OCI-LY1 (cell line): ENCODE measurements at regions not wholly inside any gene's neighbourhood (a gene's known extent, or its start where the extent isn't known, plus 50 kb on each side); places are given as distances from the start of the nearest gene placed in this dataset.

Experiments
- H2AFZ ChIP-seq: fragments of 200-600 bp; sonication (generic), shearing (Covaris generic); 2 replicates; pipeline ENCODE4 v1.6.0; 2014; ENCODE audit warnings: antibody characterized with exemption, mild to moderate bottlenecking, low read length
- H3F3A ChIP-seq: fragments of 200-600 bp; sonication (generic), shearing (Covaris generic); 2 replicates; pipeline ENCODE4 v1.6.0; 2014; ENCODE audit warnings: mild to moderate bottlenecking, antibody characterized with exemption, low read length, moderate library complexity; ENCODE audit not compliant: insufficient read depth
- H3K27ac ChIP-seq: fragments of 200-600 bp; sonication (generic); 2 replicates; pipeline ENCODE4 v1.5.1; 2014; ENCODE audit warnings: low read length, mixed run types, mild to moderate bottlenecking, low read depth; ENCODE audit not compliant: poor library complexity, severe bottlenecking
- H3K27me3 ChIP-seq: fragments of 200-600 bp; sonication (generic); 2 replicates; pipeline ENCODE4 v1.6.0; 2014; ENCODE audit warnings: antibody characterized with exemption, mild to moderate bottlenecking, low read length, moderate library complexity; ENCODE audit not compliant: insufficient read depth
- H3K36me3 ChIP-seq: fragments of 200-600 bp; sonication (generic); 2 replicates; pipeline ENCODE4 v1.6.1; 2014; ENCODE audit warnings: mild to moderate bottlenecking, antibody characterized with exemption, low read length, moderate library complexity, mixed read lengths; ENCODE audit not compliant: insufficient read depth
- H3K4me1 ChIP-seq: fragments of 200-600 bp; sonication (generic); 2 replicates; pipeline ENCODE4 v1.5.1; 2014; ENCODE audit warnings: mild to moderate bottlenecking, low read length, moderate library complexity; ENCODE audit not compliant: insufficient read depth, severe bottlenecking
- H3K4me2 ChIP-seq: fragments of 200-600 bp; sonication (generic), shearing (Covaris generic); 2 replicates; pipeline ENCODE4 v1.6.1; 2014; ENCODE audit warnings: low read length
- H3K4me3 ChIP-seq: fragments of 200-600 bp; sonication (generic); 2 replicates; pipeline ENCODE4 v1.5.1; 2014; ENCODE audit warnings: low read length, low read depth, mild to moderate bottlenecking, mixed read lengths; ENCODE audit not compliant: poor library complexity, severe bottlenecking
- H3K79me2 ChIP-seq: fragments of 200-600 bp; shearing (Covaris generic); 2 replicates; pipeline ENCODE4 v1.6.1; 2016; ENCODE audit warnings: mixed run types, low read length, mixed read lengths; ENCODE audit not compliant: insufficient read depth
- H3K9ac ChIP-seq: fragments of 200-600 bp; sonication (generic), shearing (Covaris generic); 2 replicates; pipeline ENCODE4 v1.6.1; 2014; ENCODE audit warnings: mild to moderate bottlenecking, low read length, mixed read lengths
- H3K9me2 ChIP-seq: fragments of 200-600 bp; sonication (generic), shearing (Covaris generic); 2 replicates; pipeline ENCODE4 v1.6.1; 2014; ENCODE audit warnings: low read depth, mild to moderate bottlenecking, low read length, mixed read lengths
- H3K9me3 ChIP-seq: fragments of 200-600 bp; shearing (Covaris generic); 2 replicates; pipeline ENCODE4 v1.6.1; 2014; ENCODE audit warnings: low read length, mixed read lengths
- H4K20me1 ChIP-seq: fragments of 200-600 bp; sonication (generic), shearing (Covaris generic); 2 replicates; pipeline ENCODE4 v1.6.0; 2016; ENCODE audit warnings: mild to moderate bottlenecking, low read length; ENCODE audit not compliant: insufficient read depth
- EZH2 ChIP-seq: fragments of 200-600 bp; sonication (generic), shearing (Covaris generic); IDR thresholded peaks from 2 replicates; pipeline ENCODE4 v1.8.0; 2017; ENCODE audit warnings: borderline replicate concordance, mixed run types, mild to moderate bottlenecking, antibody characterized with exemption, low read length, moderate library complexity, mixed read lengths
- TF ChIP-seq, protein P1 (sequence below): fragments of 200-600 bp; sonication (generic), shearing (Covaris generic); IDR thresholded peaks from 2 replicates; pipeline ENCODE4 v1.5.1; 2017; ENCODE audit warnings: mild to moderate bottlenecking, antibody characterized with exemption, low read length, moderate library complexity, mixed read lengths

DNA sequence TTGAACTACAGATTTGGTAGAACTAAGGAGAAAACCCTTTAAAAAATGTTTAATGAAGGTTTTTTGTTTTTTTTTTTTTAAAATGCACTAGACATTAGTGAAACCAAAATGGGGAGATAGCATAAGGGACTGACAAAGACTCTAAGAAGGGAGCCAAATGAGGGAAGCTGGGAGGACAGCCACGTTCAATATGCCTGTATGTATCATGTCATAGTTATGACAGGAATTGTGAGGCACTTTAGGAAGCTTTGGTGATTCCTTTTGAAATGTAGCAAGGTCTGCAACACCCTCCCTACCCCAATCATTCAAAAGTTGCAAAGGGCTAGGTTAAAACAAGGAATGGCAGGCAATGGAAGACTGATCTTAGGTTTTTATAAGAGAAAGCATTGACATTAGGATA is 526.0 kb downstream of the TLL1 start:
- H4K20me1 ChIP-seq: no peaks in the 10 kb centered on the region
- no peaks in the 10 kb centered on the region for H3K79me2 ChIP-seq
- no peak for TF ChIP-seq EZH2
- no peak overlapping the region for H2AFZ ChIP-seq
- no peaks in the 10 kb centered on the region for H3F3A ChIP-seq
- no peak overlapping the region for H3K9ac ChIP-seq
- no peaks in the 10 kb centered on the region for H3K9me2 ChIP-seq
- no peaks in the 10 kb centered on the region for H3K27me3 ChIP-seq
- no peak overlapping the region for H3K4me2 ChIP-seq
- no peak overlapping the region for H3K4me3 ChIP-seq
- H3K4me1 ChIP-seq: no peaks in the 10 kb centered on the region
- no peaks in the 10 kb centered on the region for H3K36me3 ChIP-seq
- H3K27ac ChIP-seq: no peak overlapping the region
- no peaks in the 10 kb centered on the region for H3K9me3 ChIP-seq

DNA sequence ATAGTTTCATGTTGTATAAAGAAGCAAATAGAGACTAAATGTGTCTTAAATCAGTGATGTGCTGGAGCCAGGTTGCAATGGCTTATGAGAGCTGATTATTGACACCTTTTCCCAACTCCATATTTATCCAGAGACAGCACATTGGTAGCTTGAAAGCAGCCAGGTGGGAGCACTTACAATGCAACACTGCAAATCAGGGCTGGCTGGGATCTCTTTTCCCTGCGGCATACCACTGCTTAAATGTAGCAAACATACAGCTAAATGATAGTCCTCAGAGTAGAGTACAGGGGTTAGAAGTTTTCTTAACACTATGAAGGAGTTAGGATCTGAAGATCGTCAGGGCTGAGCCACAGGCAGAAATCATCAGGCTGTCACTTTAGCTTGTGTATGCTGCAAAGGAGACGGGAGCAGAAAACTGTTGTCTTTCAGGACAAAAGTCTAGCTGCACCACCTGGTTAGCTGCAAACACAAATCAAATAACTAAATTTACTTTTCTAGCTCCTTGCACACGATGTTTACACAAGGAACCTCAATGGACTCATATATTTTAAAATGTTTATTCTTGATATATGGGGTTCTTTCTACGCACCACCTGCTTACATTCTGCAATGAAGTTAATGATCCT is 527.3 kb downstream of the TLL1 start:
- Histone ChIP-seq H3K27me3 (no peaks in the 10 kb centered on the region), H3K4me1 (no peaks in the 10 kb centered on the region), H4K20me1 (no peaks in the 10 kb centered on the region), H3K79me2 (no peaks in the 10 kb centered on the region), H2AFZ (no peak overlapping the region), H3K9me2 (no peaks in the 10 kb centered on the region), H3K27ac (no peak overlapping the region), H3K9me3 (no peaks in the 10 kb centered on the region), H3K36me3 (no peaks in the 10 kb centered on the region), H3F3A (no peaks in the 10 kb centered on the region), H3K4me3 (no peak overlapping the region), H3K4me2 (peak overlapping the region; percentile 33; the same call in 1 of the 2 replicates), H3K9ac (no peak overlapping the region)
- TF ChIP-seq, protein P1, sequence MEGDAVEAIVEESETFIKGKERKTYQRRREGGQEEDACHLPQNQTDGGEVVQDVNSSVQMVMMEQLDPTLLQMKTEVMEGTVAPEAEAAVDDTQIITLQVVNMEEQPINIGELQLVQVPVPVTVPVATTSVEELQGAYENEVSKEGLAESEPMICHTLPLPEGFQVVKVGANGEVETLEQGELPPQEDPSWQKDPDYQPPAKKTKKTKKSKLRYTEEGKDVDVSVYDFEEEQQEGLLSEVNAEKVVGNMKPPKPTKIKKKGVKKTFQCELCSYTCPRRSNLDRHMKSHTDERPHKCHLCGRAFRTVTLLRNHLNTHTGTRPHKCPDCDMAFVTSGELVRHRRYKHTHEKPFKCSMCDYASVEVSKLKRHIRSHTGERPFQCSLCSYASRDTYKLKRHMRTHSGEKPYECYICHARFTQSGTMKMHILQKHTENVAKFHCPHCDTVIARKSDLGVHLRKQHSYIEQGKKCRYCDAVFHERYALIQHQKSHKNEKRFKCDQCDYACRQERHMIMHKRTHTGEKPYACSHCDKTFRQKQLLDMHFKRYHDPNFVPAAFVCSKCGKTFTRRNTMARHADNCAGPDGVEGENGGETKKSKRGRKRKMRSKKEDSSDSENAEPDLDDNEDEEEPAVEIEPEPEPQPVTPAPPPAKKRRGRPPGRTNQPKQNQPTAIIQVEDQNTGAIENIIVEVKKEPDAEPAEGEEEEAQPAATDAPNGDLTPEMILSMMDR: no peak
- TF ChIP-seq EZH2: no peak

DNA sequence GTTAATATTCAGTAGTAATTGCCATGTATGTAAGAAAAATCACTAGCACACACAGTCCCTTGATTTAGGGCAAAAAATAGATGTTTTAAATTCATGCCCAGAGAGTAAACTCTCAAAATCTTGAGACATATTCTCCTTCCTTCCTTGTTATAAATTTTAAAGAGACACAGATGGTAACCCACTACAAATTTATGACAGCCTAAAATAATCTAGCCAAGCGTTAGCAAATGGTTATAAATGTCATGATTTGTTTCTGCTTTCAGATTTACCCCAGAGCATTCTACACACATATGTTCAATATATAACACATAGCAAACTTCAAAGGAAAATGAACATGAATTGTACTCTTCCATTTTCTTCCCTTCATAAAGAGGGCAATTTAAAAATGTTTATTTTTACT is 540.3 kb downstream of the TLL1 start:
- no peak overlapping the region for H2AFZ ChIP-seq

More for the DNA sequence above, 540.3 kb downstream of the TLL1 start:
- H3K27ac ChIP-seq: no peak overlapping the region
- H3K9me2 ChIP-seq: no peaks in the 10 kb centered on the region
- H3K79me2 ChIP-seq: no peaks in the 10 kb centered on the region
- H3K27me3 ChIP-seq: no peaks in the 10 kb centered on the region
- no peak for TF ChIP-seq EZH2
- TF ChIP-seq, protein P1: no peak
- H3K4me1 ChIP-seq: no peaks in the 10 kb centered on the region
- H3K36me3 ChIP-seq: no peaks in the 10 kb centered on the region
- no peak overlapping the region for H3K4me2 ChIP-seq
- H3K9me3 ChIP-seq: no peaks in the 10 kb centered on the region
- H3K4me3 ChIP-seq: no peak overlapping the region
- no peaks in the 10 kb centered on the region for H4K20me1 ChIP-seq
- H3F3A ChIP-seq: no peaks in the 10 kb centered on the region
- no peak overlapping the region for H3K9ac ChIP-seq
